ENCODE measurements at regions not wholly inside any gene's neighbourhood (a gene's known extent, or its start where the extent isn't known, plus 50 kb on each side); places are given as distances from the start of the nearest gene placed in this dataset.

DNA sequence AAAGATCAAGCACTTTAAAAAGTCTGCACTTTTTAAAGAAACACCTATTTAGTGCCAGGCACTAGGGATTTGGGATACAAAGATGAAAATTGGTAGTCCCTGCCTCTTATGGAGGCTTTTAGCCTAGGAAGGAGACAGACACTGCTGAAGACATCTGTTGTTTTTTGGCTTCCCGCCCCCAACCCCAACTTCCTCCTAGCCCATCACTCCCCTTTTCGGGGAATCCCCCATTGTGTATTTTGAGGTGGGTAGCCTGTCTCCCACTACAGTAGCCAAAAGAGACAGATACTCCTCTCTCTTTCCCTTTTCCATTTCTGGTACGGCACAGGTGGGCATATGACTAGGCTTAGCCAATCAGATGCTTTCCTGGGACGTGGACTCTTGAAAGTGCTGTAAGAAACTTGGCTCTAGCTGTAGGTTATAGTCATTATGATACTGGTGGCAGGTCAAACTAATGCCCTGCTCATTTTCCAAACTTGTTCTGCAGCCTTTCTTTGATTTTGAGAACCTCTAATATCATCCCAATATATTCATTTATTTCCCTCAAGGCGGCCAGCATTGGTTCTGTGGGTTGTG lies 194.6 kb upstream of the RBPJ start:
- no peak overlapping the region for H3K4me3 ChIP-seq (ENCODE audit: low read depth, low read length)
- H3K27me3 ChIP-seq (ENCODE audit: insufficient read depth, low read length): no peaks in the 10 kb centered on the region
- no peak overlapping the region for H3K27ac ChIP-seq (ENCODE audit: low read depth, low read length)
- H2AFZ ChIP-seq (ENCODE audit: low read length, unreplicated experiment): no peak overlapping the region
- H3K36me3 ChIP-seq (ENCODE audit: insufficient read depth, low read length): no peaks in the 10 kb centered on the region
- H3K79me2 ChIP-seq (ENCODE audit: control insufficient read depth, insufficient read depth, low read length, unreplicated experiment): no peaks in the 10 kb centered on the region
- H3K4me1 ChIP-seq (ENCODE audit: control insufficient read depth, insufficient read depth, low read length, unreplicated experiment): peaks cover 14% of the 10 kb centered on the region

DNA sequence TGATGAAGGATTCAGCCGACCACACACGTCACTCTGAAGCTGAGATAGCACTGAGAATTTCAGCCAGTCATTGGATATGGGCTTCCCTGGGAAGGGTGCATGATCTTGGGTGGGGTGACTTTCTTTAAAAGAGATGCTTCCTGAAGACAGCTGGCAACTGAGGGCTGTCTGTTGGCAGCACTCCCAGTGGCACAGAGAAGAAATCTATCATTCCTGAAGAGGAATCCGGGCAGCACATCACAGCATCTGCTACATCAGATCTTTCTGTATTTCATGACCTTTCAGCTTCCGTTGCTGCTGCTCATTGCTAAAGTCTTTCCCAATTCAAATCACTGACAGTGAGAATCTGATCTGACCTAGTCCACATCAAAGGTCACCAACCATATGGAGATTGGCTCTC lies 193.8 kb upstream of the RBPJ start:
- Histone ChIP-seq H3K27ac (ENCODE audit: low read depth, low read length) (no peak overlapping the region), H3K36me3 (ENCODE audit: insufficient read depth, low read length) (no peaks in the 10 kb centered on the region), H2AFZ (ENCODE audit: low read length, unreplicated experiment) (no peak overlapping the region), H3K27me3 (ENCODE audit: insufficient read depth, low read length) (no peaks in the 10 kb centered on the region), H3K4me3 (ENCODE audit: low read depth, low read length) (no peak overlapping the region), H3K4me1 (ENCODE audit: control insufficient read depth, insufficient read depth, low read length, unreplicated experiment) (peaks cover 14% of the 10 kb centered on the region), H3K79me2 (ENCODE audit: control insufficient read depth, insufficient read depth, low read length, unreplicated experiment) (no peaks in the 10 kb centered on the region)

DNA sequence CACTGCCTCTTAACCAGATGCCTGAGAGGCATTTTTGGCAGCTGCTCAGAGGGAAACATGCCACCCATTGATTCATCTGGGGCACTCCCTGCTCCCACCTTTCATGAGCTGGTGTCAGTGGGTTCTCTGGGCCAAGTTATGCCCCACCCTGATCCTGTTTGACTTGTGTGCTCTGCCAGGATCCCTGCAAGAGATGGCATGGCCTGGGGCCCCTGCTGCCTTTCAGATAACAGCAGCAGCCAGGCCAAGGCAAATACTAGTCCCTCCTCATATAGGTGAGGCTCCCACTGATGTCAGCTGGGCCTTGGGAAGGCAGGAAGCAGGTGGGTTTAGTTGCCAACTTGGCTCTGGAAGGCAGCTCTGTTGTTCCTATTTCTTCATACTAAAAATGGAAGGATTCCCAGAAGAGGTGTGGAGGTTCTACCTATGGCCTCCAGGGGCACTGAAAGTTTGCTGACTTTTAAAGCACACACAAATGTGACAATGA lies 192.9 kb upstream of the RBPJ start:
- Histone ChIP-seq H3K27me3 (ENCODE audit: insufficient read depth, low read length) (no peaks in the 10 kb centered on the region), H3K4me3 (ENCODE audit: low read depth, low read length) (no peak overlapping the region), H3K79me2 (ENCODE audit: control insufficient read depth, insufficient read depth, low read length, unreplicated experiment) (no peaks in the 10 kb centered on the region), H2AFZ (ENCODE audit: low read length, unreplicated experiment) (no peak overlapping the region), H3K27ac (ENCODE audit: low read depth, low read length) (no peak overlapping the region), H3K36me3 (ENCODE audit: insufficient read depth, low read length) (no peaks in the 10 kb centered on the region), H3K4me1 (ENCODE audit: control insufficient read depth, insufficient read depth, low read length, unreplicated experiment) (peaks cover 14% of the 10 kb centered on the region)

DNA sequence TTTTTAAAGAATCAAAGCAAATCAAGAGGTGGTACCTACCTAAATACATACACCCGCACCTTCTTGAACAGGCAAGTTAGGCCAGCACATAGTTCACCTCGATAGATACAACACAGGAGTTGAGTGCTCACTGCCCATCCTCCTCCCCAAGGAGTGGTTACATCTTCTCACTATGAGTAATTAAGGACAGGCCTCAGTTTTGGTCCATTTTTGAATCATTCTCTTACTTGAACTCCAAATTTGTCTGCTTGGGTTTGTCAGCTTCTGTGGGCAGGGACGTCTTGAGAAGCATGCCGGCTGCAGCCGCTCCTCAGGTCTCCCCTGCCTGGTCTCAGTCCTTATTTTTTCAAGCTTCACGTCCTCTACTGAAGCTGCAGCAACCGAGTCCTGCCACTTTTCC lies 190.6 kb upstream of the RBPJ start:
- H3K36me3 ChIP-seq (ENCODE audit: insufficient read depth, low read length): no peaks in the 10 kb centered on the region
- no peak overlapping the region for H3K27ac ChIP-seq (ENCODE audit: low read depth, low read length)
- no peak overlapping the region for H3K4me3 ChIP-seq (ENCODE audit: low read depth, low read length)
- H2AFZ ChIP-seq (ENCODE audit: low read length, unreplicated experiment): no peak overlapping the region
- peaks cover 5% of the 10 kb centered on the region; the same call in 1 of the 2 replicates for H3K27me3 ChIP-seq (ENCODE audit: insufficient read depth, low read length)
- no peaks in the 10 kb centered on the region for H3K79me2 ChIP-seq (ENCODE audit: control insufficient read depth, insufficient read depth, low read length, unreplicated experiment)
- H3K4me1 ChIP-seq (ENCODE audit: control insufficient read depth, insufficient read depth, low read length, unreplicated experiment): peaks cover 14% of the 10 kb centered on the region

DNA sequence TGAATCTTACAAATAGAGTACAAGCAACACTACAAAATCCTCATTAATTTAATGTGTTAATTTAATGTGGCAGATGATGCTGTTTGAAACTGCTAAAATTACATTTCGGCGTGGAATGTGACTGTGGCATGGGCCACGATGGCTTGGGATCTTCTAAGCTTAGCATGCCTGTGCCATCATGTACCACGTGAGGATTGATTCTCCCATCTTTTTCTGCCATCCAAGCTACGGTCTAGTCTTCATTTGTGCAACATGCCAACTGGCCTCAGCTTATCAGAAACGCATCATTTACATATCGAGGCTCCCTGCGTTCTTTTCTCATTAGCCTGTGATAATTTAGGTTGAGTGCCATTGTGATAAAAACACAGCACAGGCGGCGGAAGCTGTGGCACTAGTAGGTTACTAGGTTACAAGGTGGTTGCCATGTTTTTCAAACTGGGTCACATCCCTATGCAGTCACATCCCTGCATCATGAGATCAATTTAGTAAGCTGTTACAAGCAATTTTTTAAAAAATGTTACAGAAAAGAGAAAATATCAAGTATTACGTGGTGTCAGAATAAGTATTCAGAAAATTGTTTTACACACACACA lies 189.9 kb upstream of the RBPJ start:
- no peak overlapping the region for H2AFZ ChIP-seq (ENCODE audit: low read length, unreplicated experiment)
- H3K36me3 ChIP-seq (ENCODE audit: insufficient read depth, low read length): no peaks in the 10 kb centered on the region
- H3K4me1 ChIP-seq (ENCODE audit: control insufficient read depth, insufficient read depth, low read length, unreplicated experiment): peaks cover 14% of the 10 kb centered on the region
- no peak overlapping the region for H3K27ac ChIP-seq (ENCODE audit: low read depth, low read length)
- no peaks in the 10 kb centered on the region for H3K79me2 ChIP-seq (ENCODE audit: control insufficient read depth, insufficient read depth, low read length, unreplicated experiment)
- H3K27me3 ChIP-seq (ENCODE audit: insufficient read depth, low read length): peaks cover 5% of the 10 kb centered on the region; the same call in 1 of the 2 replicates
- H3K4me3 ChIP-seq (ENCODE audit: low read depth, low read length): no peak overlapping the region

DNA sequence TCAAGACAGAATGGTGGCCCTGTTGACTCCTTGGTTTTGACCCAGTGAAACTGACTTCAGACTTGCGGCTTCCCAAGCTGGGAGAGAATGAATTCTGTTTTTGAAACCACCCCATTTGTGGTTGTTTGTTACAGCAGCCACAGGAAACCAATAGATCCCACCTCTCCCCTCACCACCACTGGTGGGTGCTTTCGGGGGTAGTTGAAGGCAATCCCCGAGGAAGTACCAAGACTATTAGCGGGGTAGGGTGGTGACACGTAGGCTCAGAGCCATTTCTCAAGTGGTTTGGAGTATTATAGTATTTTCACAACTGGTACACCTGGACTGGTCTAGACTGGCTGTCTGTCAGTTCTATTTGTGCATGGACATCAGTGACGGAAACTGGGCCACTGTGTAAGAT lies 189.1 kb upstream of the RBPJ start:
- Histone ChIP-seq H3K36me3 (ENCODE audit: insufficient read depth, low read length) (no peaks in the 10 kb centered on the region), H3K27ac (ENCODE audit: low read depth, low read length) (no peak overlapping the region), H2AFZ (ENCODE audit: low read length, unreplicated experiment) (no peak overlapping the region), H3K4me1 (ENCODE audit: control insufficient read depth, insufficient read depth, low read length, unreplicated experiment) (peaks cover 14% of the 10 kb centered on the region), H3K4me3 (ENCODE audit: low read depth, low read length) (no peak overlapping the region), H3K27me3 (ENCODE audit: insufficient read depth, low read length) (peaks cover 5% of the 10 kb centered on the region; the same call in 1 of the 2 replicates), H3K79me2 (ENCODE audit: control insufficient read depth, insufficient read depth, low read length, unreplicated experiment) (no peaks in the 10 kb centered on the region)

DNA sequence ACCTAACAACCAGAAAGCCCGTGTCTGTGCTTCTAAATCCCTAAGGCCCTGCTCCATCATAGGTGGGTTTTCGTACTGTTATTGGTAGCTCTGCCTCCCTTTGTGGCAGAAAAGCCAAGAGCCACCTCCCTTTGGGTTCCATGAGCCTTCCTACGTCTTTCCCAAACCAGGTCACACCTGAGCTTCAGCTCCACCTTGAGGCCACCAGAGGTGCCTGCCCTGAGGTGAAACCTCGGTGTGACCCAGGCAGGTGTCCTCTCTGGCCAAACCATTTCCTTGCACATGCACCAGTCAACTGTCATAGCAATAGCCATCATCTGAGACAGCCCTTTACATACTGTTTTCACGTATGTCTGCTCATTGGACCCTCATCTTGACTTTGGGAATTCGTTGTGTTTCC lies 188.0 kb upstream of the RBPJ start:
- Histone ChIP-seq H3K36me3 (ENCODE audit: insufficient read depth, low read length) (no peaks in the 10 kb centered on the region), H2AFZ (ENCODE audit: low read length, unreplicated experiment) (no peak overlapping the region), H3K4me1 (ENCODE audit: control insufficient read depth, insufficient read depth, low read length, unreplicated experiment) (peaks cover 4% of the 10 kb centered on the region), H3K27ac (ENCODE audit: low read depth, low read length) (no peak overlapping the region), H3K79me2 (ENCODE audit: control insufficient read depth, insufficient read depth, low read length, unreplicated experiment) (no peaks in the 10 kb centered on the region), H3K27me3 (ENCODE audit: insufficient read depth, low read length) (peaks cover 5% of the 10 kb centered on the region; the same call in 1 of the 2 replicates), H3K4me3 (ENCODE audit: low read depth, low read length) (no peak overlapping the region)

DNA sequence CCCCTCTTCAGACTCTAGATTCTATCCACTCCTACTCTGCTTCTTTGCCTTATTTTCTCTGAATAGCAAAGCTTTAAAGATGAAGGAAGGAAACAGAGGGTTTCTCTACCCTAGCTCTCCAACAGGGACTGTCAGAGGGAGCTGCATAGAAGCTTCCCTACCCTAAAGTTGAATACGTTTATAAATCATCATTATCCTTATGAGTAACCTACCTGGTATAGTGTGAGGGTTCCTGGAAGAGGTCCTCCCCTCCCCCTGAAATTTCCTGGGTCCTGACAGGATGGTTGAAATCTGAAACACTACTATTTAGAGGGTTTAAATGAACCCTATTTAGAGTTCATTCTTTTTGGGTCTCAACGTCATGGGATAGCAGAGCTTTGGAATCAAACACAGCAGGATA lies 187.0 kb upstream of the RBPJ start:
- Histone ChIP-seq H3K4me1 (ENCODE audit: control insufficient read depth, insufficient read depth, low read length, unreplicated experiment) (no peaks in the 10 kb centered on the region), H3K27me3 (ENCODE audit: insufficient read depth, low read length) (peaks cover 5% of the 10 kb centered on the region; the same call in 1 of the 2 replicates), H3K79me2 (ENCODE audit: control insufficient read depth, insufficient read depth, low read length, unreplicated experiment) (no peaks in the 10 kb centered on the region), H3K27ac (ENCODE audit: low read depth, low read length) (no peak overlapping the region), H3K4me3 (ENCODE audit: low read depth, low read length) (no peak overlapping the region), H2AFZ (ENCODE audit: low read length, unreplicated experiment) (no peak overlapping the region), H3K36me3 (ENCODE audit: insufficient read depth, low read length) (no peaks in the 10 kb centered on the region)

DNA sequence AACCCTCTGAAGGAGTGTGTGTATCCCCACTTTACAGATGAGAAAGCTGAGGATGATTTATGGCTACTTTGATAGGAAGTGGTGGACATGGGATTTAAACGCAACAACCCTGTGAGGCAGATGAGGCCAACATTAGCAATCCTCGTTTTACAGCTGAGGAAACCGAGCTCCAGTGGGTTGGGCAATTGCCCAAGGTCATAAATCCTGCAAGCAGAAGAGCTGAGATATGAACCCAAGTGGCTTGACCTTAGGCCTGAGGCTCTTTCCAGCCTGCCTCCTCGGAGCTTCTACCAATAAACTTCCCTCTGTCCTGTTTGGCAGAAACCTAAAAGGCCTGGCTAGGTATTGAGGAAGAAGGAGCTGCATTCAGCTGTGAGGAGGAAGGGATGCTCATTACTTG lies 185.5 kb upstream of the RBPJ start:
- Histone ChIP-seq H3K36me3 (ENCODE audit: insufficient read depth, low read length) (no peaks in the 10 kb centered on the region), H3K27me3 (ENCODE audit: insufficient read depth, low read length) (peaks cover 5% of the 10 kb centered on the region; the same call in 1 of the 2 replicates), H3K4me3 (ENCODE audit: low read depth, low read length) (no peak overlapping the region), H2AFZ (ENCODE audit: low read length, unreplicated experiment) (no peak overlapping the region), H3K79me2 (ENCODE audit: control insufficient read depth, insufficient read depth, low read length, unreplicated experiment) (no peaks in the 10 kb centered on the region), H3K4me1 (ENCODE audit: control insufficient read depth, insufficient read depth, low read length, unreplicated experiment) (peaks cover 6% of the 10 kb centered on the region), H3K27ac (ENCODE audit: low read depth, low read length) (no peak overlapping the region)

DNA sequence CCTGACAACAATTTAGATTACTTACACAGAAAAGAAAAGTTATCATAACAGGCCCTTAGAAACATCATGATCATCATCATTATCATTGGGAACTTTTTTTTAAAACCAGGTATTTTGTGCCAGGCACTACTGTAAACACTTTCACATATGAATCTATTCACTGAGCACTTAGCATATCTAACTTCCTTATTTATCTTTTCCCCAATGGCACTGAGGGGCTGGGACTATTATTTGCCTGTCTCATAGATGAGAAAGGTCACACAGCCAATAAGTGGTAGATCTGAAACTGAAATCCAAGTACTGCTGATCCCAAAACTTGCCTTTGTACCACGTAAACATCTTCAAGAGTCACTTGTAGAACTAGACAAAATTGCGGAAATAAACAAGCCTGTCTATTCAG lies 184.2 kb upstream of the RBPJ start:
- H3K4me1 ChIP-seq (ENCODE audit: control insufficient read depth, insufficient read depth, low read length, unreplicated experiment): peaks cover 14% of the 10 kb centered on the region
- H3K79me2 ChIP-seq (ENCODE audit: control insufficient read depth, insufficient read depth, low read length, unreplicated experiment): no peaks in the 10 kb centered on the region
- H3K27ac ChIP-seq (ENCODE audit: low read depth, low read length): no peak overlapping the region
- H2AFZ ChIP-seq (ENCODE audit: low read length, unreplicated experiment): no peak overlapping the region
- peaks cover 5% of the 10 kb centered on the region; the same call in 1 of the 2 replicates for H3K27me3 ChIP-seq (ENCODE audit: insufficient read depth, low read length)
- H3K36me3 ChIP-seq (ENCODE audit: insufficient read depth, low read length): no peaks in the 10 kb centered on the region
- H3K4me3 ChIP-seq (ENCODE audit: low read depth, low read length): no peak overlapping the region

DNA sequence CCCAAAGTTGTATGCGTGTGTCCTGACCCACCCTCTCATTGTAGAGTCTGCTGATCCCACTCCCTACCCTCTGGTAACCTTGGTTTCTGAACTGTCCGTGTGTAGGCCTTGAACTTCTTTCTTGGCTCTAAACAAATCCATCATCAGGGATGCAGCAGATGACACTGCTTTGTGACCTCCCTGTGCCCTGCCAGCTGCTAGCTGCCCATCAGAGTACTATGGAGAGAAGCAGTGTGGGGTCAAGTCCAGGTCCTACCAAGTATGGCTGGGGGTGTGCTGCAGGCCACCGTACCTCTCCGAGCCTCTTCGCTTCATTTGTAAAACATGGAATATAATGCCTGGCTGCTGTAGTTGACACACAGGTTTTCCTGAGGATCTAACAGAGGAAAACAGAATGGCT lies 183.5 kb upstream of the RBPJ start:
- H3K27me3 ChIP-seq (ENCODE audit: insufficient read depth, low read length): peaks cover 5% of the 10 kb centered on the region; the same call in 1 of the 2 replicates
- no peak overlapping the region for H3K4me3 ChIP-seq (ENCODE audit: low read depth, low read length)
- no peak overlapping the region for H3K27ac ChIP-seq (ENCODE audit: low read depth, low read length)
- H3K4me1 ChIP-seq (ENCODE audit: control insufficient read depth, insufficient read depth, low read length, unreplicated experiment): peaks cover 21% of the 10 kb centered on the region
- H3K36me3 ChIP-seq (ENCODE audit: insufficient read depth, low read length): no peaks in the 10 kb centered on the region
- no peak overlapping the region for H2AFZ ChIP-seq (ENCODE audit: low read length, unreplicated experiment)
- no peaks in the 10 kb centered on the region for H3K79me2 ChIP-seq (ENCODE audit: control insufficient read depth, insufficient read depth, low read length, unreplicated experiment)

Measured in ACC112 (cell line).